Heart left ventricle (tissue), 13 donors: ENCODE measurements at regions not wholly inside any gene's neighbourhood (a gene's known extent, or its start where the extent isn't known, plus 50 kb on each side); places are given as distances from the start of the nearest gene placed in this dataset.

Experiments
- POLR2A ChIP-seq, 2 donors: fragments of 450-650 bp; IDR thresholded peaks; one replicate each; pipeline ENCODE4 v1.6.1; 2017; ENCODE audit warnings: antibody characterized with exemption in 2 of 2, mild to moderate bottlenecking in 2 of 2, moderate library complexity in 2 of 2
- TF ChIP-seq, protein P1 (sequence below), 12 donors: fragments of 200-600 bp; sonication (generic) in 4 of 12; IDR thresholded peaks; one replicate each; pipeline versions ENCODE4 v1.5.0 to v1.8.0; 2018 to 2022; ENCODE audit warnings: antibody characterized with exemption in 12 of 12, mild to moderate bottlenecking in 5 of 12
- donor health status: ischemic (EF 13 %, LVEDD 7.1; RV severe dilation, severe dysfunction).
- donor health status: DM: no; HTN: yes; CAD: no.
- donor health status: DM: no; HTN: no; CAD: no.
- donor health status: ischemic (EF 25% LVEDD 6.9; RV normal size, moderate dysfunction).
- donor health status: ischemic (EF 25% LVEDD 5.7; RV mildly dilated, moderate dysfunction).
- donor health status: ischemic (EF 35%, LVEDD 5.7; RV mildly dilated, moderate dysfunction).
- donor health status: nonischemic (EF 11% LVEDD 7.7; RV severe dilation, severe dysfunction).
- donor health status: DM: yes; HTN: yes; CAD: no.
- donor health status: PGD.
- donor health status: ischemic (EF 29% LVEDD 5.4; RV normal size, mild dysfunction).
- donor health status: nonischemic (EF 23%, LVEDD 6.1; RV moderate dilation, normal function).

DNA sequence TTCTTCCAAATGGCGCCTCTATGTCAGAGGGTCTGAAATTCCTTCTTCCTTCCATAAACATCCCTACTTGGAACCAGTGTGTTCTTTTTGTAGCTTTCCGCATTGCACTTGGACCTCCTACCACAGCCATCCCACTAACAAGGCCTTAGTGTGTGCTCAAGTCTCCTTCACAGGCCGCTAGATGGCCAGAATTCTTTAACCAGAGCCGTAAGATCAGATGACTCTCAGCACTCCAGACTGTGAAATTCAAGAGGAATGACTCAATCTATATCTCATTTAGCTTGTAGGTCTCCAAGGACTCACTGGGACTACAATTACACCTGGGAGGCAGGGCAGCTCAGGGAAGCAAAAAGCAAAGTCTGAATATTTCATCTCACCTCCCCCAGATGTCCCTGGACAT is 298.9 kb downstream of the EIPR1 start:
- no peak for TF ChIP-seq POLR2A (IDR thresholded peaks at IDR 0.05)
- TF ChIP-seq, protein P1, sequence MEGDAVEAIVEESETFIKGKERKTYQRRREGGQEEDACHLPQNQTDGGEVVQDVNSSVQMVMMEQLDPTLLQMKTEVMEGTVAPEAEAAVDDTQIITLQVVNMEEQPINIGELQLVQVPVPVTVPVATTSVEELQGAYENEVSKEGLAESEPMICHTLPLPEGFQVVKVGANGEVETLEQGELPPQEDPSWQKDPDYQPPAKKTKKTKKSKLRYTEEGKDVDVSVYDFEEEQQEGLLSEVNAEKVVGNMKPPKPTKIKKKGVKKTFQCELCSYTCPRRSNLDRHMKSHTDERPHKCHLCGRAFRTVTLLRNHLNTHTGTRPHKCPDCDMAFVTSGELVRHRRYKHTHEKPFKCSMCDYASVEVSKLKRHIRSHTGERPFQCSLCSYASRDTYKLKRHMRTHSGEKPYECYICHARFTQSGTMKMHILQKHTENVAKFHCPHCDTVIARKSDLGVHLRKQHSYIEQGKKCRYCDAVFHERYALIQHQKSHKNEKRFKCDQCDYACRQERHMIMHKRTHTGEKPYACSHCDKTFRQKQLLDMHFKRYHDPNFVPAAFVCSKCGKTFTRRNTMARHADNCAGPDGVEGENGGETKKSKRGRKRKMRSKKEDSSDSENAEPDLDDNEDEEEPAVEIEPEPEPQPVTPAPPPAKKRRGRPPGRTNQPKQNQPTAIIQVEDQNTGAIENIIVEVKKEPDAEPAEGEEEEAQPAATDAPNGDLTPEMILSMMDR (IDR thresholded peaks at IDR 0.05): no peak
